Aorta (tissue), 5 donors: ENCODE measurements at regions not wholly inside any gene's neighbourhood (a gene's known extent, or its start where the extent isn't known, plus 50 kb on each side); places are given as distances from the start of the nearest gene placed in this dataset.

ENCODE experiments used
- ATAC-seq: fragments of 200-7000 bp; cut with Tn5 transposase; one replicate; pipeline ENCODE4 v1.9.1; 2022; ENCODE audit warnings: moderate library complexity; ENCODE audit not compliant: low FRiP score
- DNase-seq, 2 donors: peaks; one replicate each; pipeline ENCODE4 v3.0.0-alpha.2; 2020
- H3K27ac ChIP-seq, 2 donors: one replicate each; pipeline ENCODE4 v1.5.1; 2013; ENCODE audit warnings: low read length in 2 of 2, mild to moderate bottlenecking in 2 of 2, moderate library complexity in 2 of 2, control low read depth in 1 of 2, inconsistent platforms in 1 of 2, low read depth in 1 of 2
- H3K27me3 ChIP-seq, 2 donors: one replicate each; pipeline ENCODE4 v1.6.1; 2013; ENCODE audit warnings: control low read depth in 1 of 2, low read length in 1 of 2, mild to moderate bottlenecking in 1 of 2, moderate library complexity in 1 of 2; ENCODE audit not compliant: insufficient read depth in 2 of 2, control insufficient read depth in 1 of 2
- H3K36me3 ChIP-seq, 2 donors: one replicate each; pipeline ENCODE4 v1.6.1; 2013; ENCODE audit warnings: control low read depth in 1 of 2, low read length in 1 of 2, mild to moderate bottlenecking in 1 of 2; ENCODE audit not compliant: insufficient read depth in 2 of 2, control insufficient read depth in 1 of 2
- H3K4me1 ChIP-seq, 2 donors: one replicate each; pipeline ENCODE4 v1.6.1; 2013; ENCODE audit warnings: low read length in 2 of 2, control low read depth in 1 of 2, mild to moderate bottlenecking in 1 of 2, moderate library complexity in 1 of 2; ENCODE audit not compliant: insufficient read depth in 2 of 2, control insufficient read depth in 1 of 2
- H3K4me3 ChIP-seq, 2 donors: one replicate each; pipeline ENCODE4 v1.5.1; 2013; ENCODE audit warnings: low read length in 2 of 2, control low read depth in 1 of 2, mild to moderate bottlenecking in 1 of 2
- H3K9me3 ChIP-seq: one replicate; pipeline ENCODE4 v1.6.1; 2013; ENCODE audit warnings: mild to moderate bottlenecking, low read length; ENCODE audit not compliant: control insufficient read depth
- WGBS, 2 donors: extraction: QIAGEN DNeasy Blood & Tissue Kit; methylation state at CpG; one replicate each; pipeline ENCODE4 v1.1.7; 2013; 5-methylcytosine and 5-hydroxymethylcytosine counted together
- intact Hi-C, 2 donors: fragments of 100-400 bp; cut with DNase I; formaldehyde crosslinking; loops; one replicate each; pipeline versions ENCODE4 v1.14.2 to v1.15.0; 2022
- donor health status: healthy with polysubstance abuse.
- donor health status: Bipolar disorder and iron deficiency.
- donor health status: DM: no; HTN: no; CAD: no.
- donor health status: DM: no; HTN: no; CAD: no.
- donor health status: DM: yes; HTN: yes; CAD: no.

GRCh38 chr10:124184208-124184830 lies 90.9 kb upstream of the CHST15 start:
- intact Hi-C loops: no loop called here
- Histone ChIP-seq H3K4me3 (no peak overlapping the region), H3K4me1 (no peaks in the 10 kb centered on the region), H3K36me3 (no peaks in the 10 kb centered on the region), H3K27me3 (no peaks in the 10 kb centered on the region), H3K9me3 (no peaks in the 10 kb centered on the region), H3K27ac (no peak overlapping the region)
- 97 to 98% methylated on average over 3 of the region's 3 CpGs for WGBS, 2 donors
- ATAC-seq (peak; percentile 17), DNase-seq (no peak)

DNA sequence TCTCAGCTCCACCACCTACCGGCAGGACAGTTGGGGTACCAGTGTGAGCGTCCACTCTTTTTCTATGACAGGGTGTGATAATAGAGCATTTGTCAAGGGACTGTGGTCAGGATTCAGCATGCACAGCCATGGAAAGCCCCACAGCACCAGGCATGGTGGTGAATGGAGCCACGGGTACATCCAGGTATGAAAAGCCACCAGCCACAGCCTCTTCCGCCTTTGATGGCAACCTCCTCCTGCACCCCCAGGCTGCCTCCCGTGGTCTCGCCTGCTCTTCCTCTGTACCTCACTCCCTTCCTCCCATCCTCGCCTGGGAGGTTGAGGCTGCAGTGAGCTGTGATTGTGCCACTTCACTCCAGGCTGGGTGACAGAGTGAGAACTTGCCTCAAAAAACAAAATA lies 90.2 kb upstream of the CHST15 start:
- no peaks in the 10 kb centered on the region for H3K36me3 ChIP-seq
- intact Hi-C loops: no loop called here
- ATAC-seq: no peak

DNA sequence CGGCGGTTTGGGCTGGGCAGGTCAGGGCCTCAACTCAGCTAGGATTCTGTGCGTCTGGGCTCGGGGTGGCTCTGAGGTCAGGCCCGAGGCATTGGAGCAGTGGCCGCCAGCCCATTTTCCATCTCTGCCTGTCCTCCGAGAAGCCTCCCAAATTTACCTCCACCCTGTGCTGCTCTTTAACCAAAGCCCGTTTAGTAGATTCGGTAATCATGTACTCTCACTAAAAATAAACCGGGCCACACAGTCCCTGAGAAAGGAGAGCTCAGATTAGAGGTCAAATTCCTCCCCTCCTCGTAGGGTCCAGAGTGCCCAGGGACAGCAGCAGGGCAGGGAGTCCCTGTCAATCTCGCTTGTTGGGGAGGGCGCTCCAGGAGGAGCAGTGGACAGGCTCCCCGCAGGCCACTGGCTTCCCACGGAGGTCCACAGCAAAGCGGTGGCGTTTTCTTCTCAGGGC lies 88.7 kb upstream of the CHST15 start:
- H3K9me3 ChIP-seq: no peaks in the 10 kb centered on the region
- intact Hi-C loops: no loop called here
- H3K27me3 ChIP-seq: no peaks in the 10 kb centered on the region
- peak; percentile 30 for ATAC-seq
- DNase-seq: no peak
- H3K27ac ChIP-seq: no peak overlapping the region
- H3K36me3 ChIP-seq: no peaks in the 10 kb centered on the region
- WGBS, 2 donors: 73 to 76% methylated on average over 17 of the region's 17 CpGs
- no peaks in the 10 kb centered on the region for H3K4me1 ChIP-seq
- H3K4me3 ChIP-seq: no peak overlapping the region

More for the DNA sequence above, 90.2 kb upstream of the CHST15 start:
- no peaks in the 10 kb centered on the region for H3K4me1 ChIP-seq
- 93 to 96% methylated on average over 7 of the region's 7 CpGs for WGBS, 2 donors
- H3K9me3 ChIP-seq: no peaks in the 10 kb centered on the region
- no peak overlapping the region for H3K4me3 ChIP-seq
- no peak for DNase-seq
- no peaks in the 10 kb centered on the region for H3K27me3 ChIP-seq
- no peak overlapping the region for H3K27ac ChIP-seq

DNA sequence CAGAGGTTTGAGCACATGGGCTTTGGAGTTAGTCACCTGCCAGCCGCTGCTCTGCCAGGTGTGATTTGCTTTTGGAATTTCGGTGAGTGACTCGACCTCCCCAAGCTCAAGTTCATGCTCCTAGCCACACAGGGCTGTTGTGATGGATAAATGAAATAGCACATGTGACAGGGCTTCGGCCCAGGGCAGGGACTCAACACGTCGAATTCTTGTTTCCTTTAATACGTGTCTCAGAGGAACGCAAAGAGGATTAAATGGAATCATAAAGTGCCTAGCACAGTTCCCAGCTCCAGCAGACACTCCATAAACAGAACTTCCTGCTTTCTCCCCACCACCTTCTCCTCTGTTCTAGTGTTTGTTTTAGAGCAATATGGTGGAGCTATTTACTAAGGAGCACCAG lies 88.3 kb upstream of the CHST15 start:
- Histone ChIP-seq H3K4me1 (no peaks in the 10 kb centered on the region), H3K36me3 (no peaks in the 10 kb centered on the region), H3K4me3 (no peak overlapping the region), H3K9me3 (no peaks in the 10 kb centered on the region), H3K27ac (no peak overlapping the region), H3K27me3 (no peaks in the 10 kb centered on the region)
- 82 to 88% methylated on average over 8 of the region's 8 CpGs for WGBS, 2 donors
- intact Hi-C loops: no loop called here
- no peak for DNase-seq
- no peak for ATAC-seq

DNA sequence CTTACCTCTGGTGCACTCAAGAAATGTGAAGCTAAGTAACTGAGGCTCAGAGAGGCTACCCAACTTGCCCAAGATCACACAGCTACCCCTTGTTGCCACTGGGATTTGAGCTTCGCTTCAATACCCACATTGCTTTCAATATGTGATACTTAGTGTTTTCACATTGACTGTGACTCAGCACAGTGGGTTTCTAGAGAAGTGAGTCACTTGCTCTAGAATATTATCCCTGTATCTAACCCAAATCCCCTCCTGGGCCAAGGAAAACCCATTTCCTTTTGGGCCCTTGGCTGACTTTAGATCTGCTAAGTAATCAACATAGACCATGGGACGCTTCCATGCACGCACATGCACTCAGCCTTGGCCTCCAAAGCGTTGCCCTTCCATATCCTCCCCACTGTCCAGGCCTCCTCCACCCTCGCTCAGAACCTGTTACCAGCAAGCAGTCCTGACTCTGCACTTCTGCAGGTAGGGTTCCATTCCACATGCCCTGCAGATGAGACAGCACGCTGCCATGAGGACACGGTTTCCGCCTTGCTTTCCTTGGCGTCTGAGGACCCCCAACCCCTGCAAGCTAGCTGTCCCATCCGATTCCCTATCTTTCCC lies 87.7 kb upstream of the CHST15 start:
- H3K27ac ChIP-seq: no peak overlapping the region
- WGBS, 2 donors: 49 to 55% methylated on average over 10 of the region's 10 CpGs

DNA sequence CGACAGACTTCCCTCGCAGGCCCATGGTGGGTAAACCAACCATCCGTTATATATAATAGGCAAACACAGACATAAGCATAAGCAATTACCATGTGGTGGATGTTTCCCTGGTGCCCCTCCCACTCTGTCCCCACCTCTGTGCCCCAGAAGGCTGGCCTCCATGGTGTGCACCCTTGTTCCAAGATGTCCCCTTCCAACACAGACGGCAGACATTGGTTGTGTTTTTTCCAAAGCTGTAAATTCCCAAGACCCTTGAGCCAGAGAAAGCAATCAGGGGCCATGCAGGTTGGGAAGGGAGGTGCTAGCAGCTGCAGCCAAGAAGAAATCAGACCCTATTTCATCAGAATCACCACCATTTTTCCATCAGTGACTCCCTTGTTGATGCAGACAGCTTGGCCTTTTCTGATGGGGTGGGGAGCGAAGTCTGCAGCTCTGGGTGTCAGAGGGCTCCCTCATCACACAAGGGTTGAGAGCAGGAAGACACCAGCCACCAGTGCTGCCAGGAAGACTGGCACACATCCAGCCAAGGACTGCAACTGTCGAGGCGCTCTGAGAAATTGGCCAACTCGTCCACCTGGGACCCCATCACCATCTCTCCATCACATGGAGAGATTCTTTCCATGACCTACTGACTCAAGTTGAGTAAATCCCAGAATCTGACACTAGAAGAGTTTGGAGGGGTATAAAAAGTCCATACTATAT lies 86.8 kb upstream of the CHST15 start:
- intact Hi-C loops: no loop called here
- 72 to 74% methylated on average over 8 of the region's 8 CpGs for WGBS, 2 donors
- Histone ChIP-seq H3K4me3 (no peak overlapping the region), H3K4me1 (no peaks in the 10 kb centered on the region), H3K27ac (no peak overlapping the region), H3K36me3 (no peaks in the 10 kb centered on the region), H3K27me3 (no peaks in the 10 kb centered on the region), H3K9me3 (no peaks in the 10 kb centered on the region)
- DNase-seq (no peak), ATAC-seq (no peak)

More for the DNA sequence above, 87.7 kb upstream of the CHST15 start:
- H3K36me3 ChIP-seq: no peaks in the 10 kb centered on the region
- ATAC-seq (no peak), DNase-seq (no peak)
- no peaks in the 10 kb centered on the region for H3K4me1 ChIP-seq
- H3K9me3 ChIP-seq: no peaks in the 10 kb centered on the region
- H3K27me3 ChIP-seq: no peaks in the 10 kb centered on the region
- intact Hi-C loops: no loop called here
- H3K4me3 ChIP-seq: no peak overlapping the region

GRCh38 chr10:124179308-124180043 lies 86.1 kb upstream of the CHST15 start:
- H3K36me3 ChIP-seq: no peaks in the 10 kb centered on the region
- H3K4me1 ChIP-seq: no peaks in the 10 kb centered on the region
- intact Hi-C loops: no loop called here
- no peak overlapping the region for H3K27ac ChIP-seq
- ATAC-seq (no peak), DNase-seq (no peak)
- H3K27me3 ChIP-seq: no peaks in the 10 kb centered on the region
- no peaks in the 10 kb centered on the region for H3K9me3 ChIP-seq
- WGBS, 2 donors: 95 to 99% methylated on average over 3 of the region's 3 CpGs
- H3K4me3 ChIP-seq: no peak overlapping the region

GRCh38 chr10:124177180-124177518 lies 83.8 kb upstream of the CHST15 start:
- no peak overlapping the region for H3K4me3 ChIP-seq
- no peaks in the 10 kb centered on the region for H3K36me3 ChIP-seq
- intact Hi-C loops: no loop called here
- ATAC-seq (no peak), DNase-seq (no peak)
- no peaks in the 10 kb centered on the region for H3K27me3 ChIP-seq
- H3K9me3 ChIP-seq: no peaks in the 10 kb centered on the region
- WGBS, 2 donors: 93 to 97% methylated on average over 5 of the region's 5 CpGs
- H3K27ac ChIP-seq: no peak overlapping the region
- H3K4me1 ChIP-seq: no peaks in the 10 kb centered on the region
